Lower leg skin (tissue), 3 donors: ENCODE measurements at regions not wholly inside any gene's neighbourhood (a gene's known extent, or its start where the extent isn't known, plus 50 kb on each side); places are given as distances from the start of the nearest gene placed in this dataset.

Experiments
- POLR2A ChIP-seq, 2 donors: fragments of 450-650 bp; IDR thresholded peaks; one replicate each; pipeline ENCODE4 v1.6.1; 2016 to 2017; ENCODE audit warnings: antibody characterized with exemption in 2 of 2, mild to moderate bottlenecking in 1 of 2, moderate library complexity in 1 of 2
- TF ChIP-seq, protein P1 (sequence below), 3 donors: fragments of 450-650 bp; IDR thresholded peaks; one replicate each; pipeline ENCODE4 v1.5.1; 2016; ENCODE audit warnings: antibody characterized with exemption in 3 of 3, mild to moderate bottlenecking in 3 of 3, moderate library complexity in 2 of 3

DNA sequence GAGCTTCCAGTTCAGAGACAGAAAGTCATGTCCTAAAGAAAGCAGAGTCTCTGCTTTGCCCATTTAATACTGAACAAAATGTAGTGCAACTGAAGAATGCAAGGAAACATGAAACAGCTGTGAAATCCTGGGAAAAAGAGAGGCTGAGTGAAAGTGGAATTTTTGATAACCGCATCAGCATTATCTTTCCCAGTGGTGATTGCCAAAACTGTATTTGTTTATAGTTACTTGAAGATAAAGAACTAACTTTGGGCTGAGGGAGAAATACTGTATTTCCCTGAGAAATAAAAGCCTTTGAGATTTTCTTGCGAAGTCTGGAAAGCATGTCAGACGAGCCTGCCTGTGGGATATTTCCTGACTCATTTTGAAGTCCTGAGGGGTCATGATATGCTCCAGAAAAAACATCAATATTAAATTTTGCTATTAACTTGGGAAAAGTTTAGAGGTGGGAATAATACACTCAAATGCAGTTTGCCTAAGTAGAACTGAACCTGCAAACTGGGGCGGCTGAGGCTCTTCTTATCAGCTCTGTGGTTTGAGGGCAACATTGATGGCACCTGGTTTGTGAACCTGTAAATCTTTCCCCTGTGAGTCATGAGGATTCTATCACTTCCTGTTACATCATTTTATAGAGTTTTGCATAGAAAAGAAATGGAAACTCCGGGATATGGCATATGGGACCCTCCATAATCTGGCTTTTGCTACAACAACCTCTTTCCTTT, 855.3 kb downstream of the MCTP2 start:
- TF ChIP-seq, protein P1, sequence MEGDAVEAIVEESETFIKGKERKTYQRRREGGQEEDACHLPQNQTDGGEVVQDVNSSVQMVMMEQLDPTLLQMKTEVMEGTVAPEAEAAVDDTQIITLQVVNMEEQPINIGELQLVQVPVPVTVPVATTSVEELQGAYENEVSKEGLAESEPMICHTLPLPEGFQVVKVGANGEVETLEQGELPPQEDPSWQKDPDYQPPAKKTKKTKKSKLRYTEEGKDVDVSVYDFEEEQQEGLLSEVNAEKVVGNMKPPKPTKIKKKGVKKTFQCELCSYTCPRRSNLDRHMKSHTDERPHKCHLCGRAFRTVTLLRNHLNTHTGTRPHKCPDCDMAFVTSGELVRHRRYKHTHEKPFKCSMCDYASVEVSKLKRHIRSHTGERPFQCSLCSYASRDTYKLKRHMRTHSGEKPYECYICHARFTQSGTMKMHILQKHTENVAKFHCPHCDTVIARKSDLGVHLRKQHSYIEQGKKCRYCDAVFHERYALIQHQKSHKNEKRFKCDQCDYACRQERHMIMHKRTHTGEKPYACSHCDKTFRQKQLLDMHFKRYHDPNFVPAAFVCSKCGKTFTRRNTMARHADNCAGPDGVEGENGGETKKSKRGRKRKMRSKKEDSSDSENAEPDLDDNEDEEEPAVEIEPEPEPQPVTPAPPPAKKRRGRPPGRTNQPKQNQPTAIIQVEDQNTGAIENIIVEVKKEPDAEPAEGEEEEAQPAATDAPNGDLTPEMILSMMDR (IDR thresholded peaks at IDR 0.05): no peak
- no peak for TF ChIP-seq POLR2A (IDR thresholded peaks at IDR 0.05)
